SK-N-SH (cell line): ENCODE measurements at regions not wholly inside any gene's neighbourhood (a gene's known extent, or its start where the extent isn't known, plus 50 kb on each side); places are given as distances from the start of the nearest gene placed in this dataset.

Experiments
- CTCF ChIA-PET: fragments of 300-600, 350-600 bp; formaldehyde crosslinking; extraction: SDS; loops from one replicate; lab custom pipeline; 2021; lab: Yijun Ruan, JAX
- POLR2A ChIA-PET: fragments of 350-600 bp; sonication (Branson Sonifier 250); formaldehyde crosslinking; extraction: SDS; loops from one replicate; lab custom pipeline; 2020; ENCODE audit warnings: antibody characterized with exemption, inconsistent platforms; lab: Yijun Ruan, JAX
- DNase-seq: peaks from one replicate; pipeline ENCODE4 v3.0.0; 2012
- H2AFZ ChIP-seq: fragments of 200-600 bp; sonication (generic); 2 replicates; pipeline ENCODE4 v1.8.1; 2016; ENCODE audit warnings: antibody characterized with exemption, mild to moderate bottlenecking, low read depth
- H3F3A ChIP-seq: fragments of 200-600 bp; sonication (generic); replicated peaks from 2 replicates; pipeline ENCODE3; 2016; ENCODE audit warnings: antibody characterized with exemption, mild to moderate bottlenecking; ENCODE audit not compliant: insufficient read depth
- H3K27ac ChIP-seq, 2 experiments: fragments of 200-500 bp in 1 of 2; fragments of 200-600 bp in 1 of 2; sonication (Bioruptor generic) in 1 of 2; sonication (generic), shearing (Covaris generic) in 1 of 2; 2 replicates each; pipeline versions ENCODE4 v1.5.1 to v1.6.1; 2014 to 2016; ENCODE audit warnings: low read depth in 2 of 2, inconsistent platforms in 1 of 2, low read length in 1 of 2, mild to moderate bottlenecking in 1 of 2, mixed read lengths in 1 of 2
- H3K27me3 ChIP-seq: fragments of 200-600 bp; sonication (generic), shearing (Covaris generic); 2 replicates; pipeline ENCODE4 v1.6.1; 2016; ENCODE audit warnings: mixed run types; ENCODE audit not compliant: insufficient read depth
- H3K36me3 ChIP-seq, 2 experiments: fragments of 200-500 bp in 1 of 2; fragments of 200-600 bp in 1 of 2; sonication (Bioruptor generic) in 1 of 2; sonication (generic) in 1 of 2; replicated peaks in 1 of 2; 2 replicates each; pipeline versions ENCODE3 to v1.5.1; 2014 to 2016; ENCODE audit warnings: low read length in 1 of 2, mild to moderate bottlenecking in 1 of 2; ENCODE audit not compliant: insufficient read depth in 2 of 2, control insufficient read depth in 1 of 2
- H3K4me1 ChIP-seq, 2 experiments: fragments of 200-500 bp in 1 of 2; fragments of 200-600 bp in 1 of 2; sonication (Bioruptor generic) in 1 of 2; sonication (generic), shearing (Covaris generic) in 1 of 2; 2 replicates each; pipeline versions ENCODE4 v1.5.1 to v1.6.1; 2014 to 2016; ENCODE audit warnings: low read depth in 1 of 2, low read length in 1 of 2, mixed run types in 1 of 2; ENCODE audit not compliant: insufficient read depth in 2 of 2, control insufficient read depth in 1 of 2
- H3K4me2 ChIP-seq: fragments of 200-600 bp; sonication (generic), shearing (Covaris generic); 2 replicates; pipeline ENCODE4 v1.6.1; 2017; ENCODE audit warnings: mixed run types
- H3K4me3 ChIP-seq, 2 experiments: fragments of 200-500 bp in 1 of 2; fragments of 200-600 bp in 1 of 2; sonication (Bioruptor generic) in 1 of 2; sonication (generic), shearing (Covaris generic) in 1 of 2; 2 replicates each; pipeline versions ENCODE4 v1.5.1 to v1.8.1; 2014 to 2016; ENCODE audit warnings: low read depth in 2 of 2, inconsistent platforms in 1 of 2, low read length in 1 of 2, mild to moderate bottlenecking in 1 of 2, mixed read lengths in 1 of 2, moderate library complexity in 1 of 2
- H3K79me2 ChIP-seq: fragments of 200-600 bp; sonication (generic); 2 replicates; pipeline ENCODE4 v1.8.1; 2017; ENCODE audit warnings: mild to moderate bottlenecking; ENCODE audit not compliant: insufficient read depth
- H3K9ac ChIP-seq: fragments of 200-600 bp; sonication (generic); 2 replicates; pipeline ENCODE4 v1.6.1; 2017; ENCODE audit warnings: mixed run types
- H3K9me2 ChIP-seq: fragments of 200-600 bp; sonication (generic); 2 replicates; pipeline ENCODE4 v1.6.1; 2017; ENCODE audit warnings: mixed run types
- H3K9me3 ChIP-seq: fragments of 200-600 bp; sonication (generic); 2 replicates; pipeline ENCODE4 v1.6.1; 2017; ENCODE audit warnings: mixed run types, mild to moderate bottlenecking, moderate library complexity
- H4K20me1 ChIP-seq: fragments of 200-600 bp; sonication (generic); 2 replicates; pipeline ENCODE4 v1.6.1; 2017; ENCODE audit warnings: mild to moderate bottlenecking, mixed run types; ENCODE audit not compliant: insufficient read depth
- CHD2 ChIP-seq: fragments of 150-350 bp; IDR thresholded peaks from 2 replicates; pipeline ENCODE4 v1.6.1; 2018; ENCODE audit warnings: low read length; ENCODE audit not compliant: partially characterized antibody
- CTCF ChIP-seq: fragments of 200-600 bp; sonication (generic); IDR thresholded peaks from 2 replicates; pipeline ENCODE4 v1.6.1; 2017; ENCODE audit warnings: antibody characterized with exemption, mild to moderate bottlenecking, moderate library complexity
- EP300 ChIP-seq, 2 experiments: IDR thresholded peaks; 2 replicates each; pipeline versions ENCODE4 v1.4.0 to v1.6.1; 2012; ENCODE audit warnings: borderline replicate concordance in 1 of 2, low read depth in 1 of 2, low read length in 1 of 2
- EZH2phosphoT487 ChIP-seq: fragments of 200-600 bp; sonication (generic); IDR thresholded peaks from 2 replicates; pipeline ENCODE4 v1.6.1; 2017; ENCODE audit warnings: low read depth, mixed run types, mild to moderate bottlenecking, antibody characterized with exemption, moderate library complexity, borderline replicate concordance
- GABPA ChIP-seq: IDR thresholded peaks from 2 replicates; pipeline ENCODE4 v1.4.0; 2012; ENCODE audit warnings: low read depth, mild to moderate bottlenecking
- GATA2 ChIP-seq: sonication (generic); formaldehyde crosslinking; IDR thresholded peaks from 2 replicates; pipeline ENCODE4 v1.5.0; 2020; ENCODE audit warnings: mild to moderate bottlenecking, missing genetic modification reagents
- MAX ChIP-seq: IDR thresholded peaks from 2 replicates; pipeline ENCODE4 v1.4.0; 2012; ENCODE audit warnings: low read depth
- MEF2A ChIP-seq: IDR thresholded peaks from 2 replicates; pipeline ENCODE4 v1.4.0; 2012; ENCODE audit warnings: low read depth, borderline replicate concordance
- MXI1 ChIP-seq: IDR thresholded peaks from 2 replicates; pipeline ENCODE4 v1.6.1; 2012; ENCODE audit warnings: mild to moderate bottlenecking, low read depth, low read length, improper control_type of control experiment
- NFIC ChIP-seq: IDR thresholded peaks from 2 replicates; pipeline ENCODE4 v1.4.0; 2012; ENCODE audit warnings: borderline replicate concordance
- NRF1 ChIP-seq: IDR thresholded peaks from 2 replicates; pipeline ENCODE4 v1.6.1; 2012; ENCODE audit warnings: low read depth, mild to moderate bottlenecking, low read length
- PBX3 ChIP-seq: IDR thresholded peaks from 2 replicates; pipeline ENCODE4; 2012
- RAD21 ChIP-seq: IDR thresholded peaks from 2 replicates; pipeline ENCODE4 v1.6.1; 2012; ENCODE audit warnings: mild to moderate bottlenecking, low read length
- RCOR1 ChIP-seq: fragments of 150-350 bp; IDR thresholded peaks from 2 replicates; pipeline ENCODE4 v1.6.1; 2017; ENCODE audit warnings: antibody characterized with exemption, low read length
- RFX5 ChIP-seq: IDR thresholded peaks from 2 replicates; pipeline ENCODE4 v1.6.1; 2012; ENCODE audit warnings: mild to moderate bottlenecking, improper control_type of control experiment, low read length
- RXRA ChIP-seq: IDR thresholded peaks from 2 replicates; pipeline ENCODE4 v1.4.0; 2012; ENCODE audit warnings: low read depth, mild to moderate bottlenecking, borderline replicate concordance
- SIN3A ChIP-seq: IDR thresholded peaks from 2 replicates; pipeline ENCODE4 v1.6.1; 2012; ENCODE audit warnings: low read depth, mild to moderate bottlenecking, low read length, moderate library complexity, borderline replicate concordance
- SMC3 ChIP-seq: IDR thresholded peaks from 2 replicates; pipeline ENCODE4 v1.6.1; 2012; ENCODE audit warnings: low read depth, low read length, improper control_type of control experiment
- TCF12 ChIP-seq: IDR thresholded peaks from 2 replicates; pipeline ENCODE4 v1.4.0; 2012
- ZBTB33 ChIP-seq: IDR thresholded peaks from 2 replicates; pipeline ENCODE4 v1.4.0; 2012; ENCODE audit warnings: low read depth, borderline replicate concordance
- WGBS: methylation state at CpG from one replicate; pipeline ENCODE4 v1.1.6; 2017; ENCODE audit warnings: low lambda C conversion rate; 5-methylcytosine and 5-hydroxymethylcytosine counted together

- no peaks in the 10 kb centered on the region for H3F3A ChIP-seq
- H3K36me3 ChIP-seq, result no peaks in the 10 kb centered on the region
- H3K9me2 ChIP-seq, result no peaks in the 10 kb centered on the region
- peak overlapping the region; percentile 69 for H3K4me2 ChIP-seq
- no peak overlapping the region for H3K27ac ChIP-seq
- peak overlapping the region; percentile 31 to 40 for H3K4me3 ChIP-seq
- H2AFZ ChIP-seq, result peak overlapping the region; percentile 67; the same call in 1 of the 2 replicates
- H3K79me2 ChIP-seq, result no peaks in the 10 kb centered on the region
- ChIA-PET POLR2A (no interaction called here), CTCF (no interaction called here)
- H3K9ac ChIP-seq, result no peak overlapping the region
- 35% methylated on average over 11 of the region's 13 CpGs for WGBS
- no peaks in the 10 kb centered on the region for H3K27me3 ChIP-seq
- TF ChIP-seq CHD2, result no peak
- TF ChIP-seq SIN3A, result peak; percentile 50; the same call in 1 of the 2 replicates
- TF ChIP-seq MEF2A, result no peak
- no peak for TF ChIP-seq RAD21
- TF ChIP-seq GATA2 (CRISPR knock-in tag), result no peak
- TF ChIP-seq MAX, result peak; percentile 46; the same call in 1 of the 2 replicates
- peak; percentile 96 for TF ChIP-seq MXI1
- TF ChIP-seq RCOR1, result no peak
- no peak for TF ChIP-seq SMC3
- no peak for TF ChIP-seq EZH2phosphoT487
- no peak for TF ChIP-seq NFIC
- TF ChIP-seq CTCF, result no peak
- TF ChIP-seq TCF12, result no peak
- no peak for TF ChIP-seq EP300 (IDR thresholded peaks at IDR 0.05; ENCODE audit: borderline replicate concordance in 1 of 2, low read depth in 1 of 2, low read length in 1 of 2)
- no peak for TF ChIP-seq ZBTB33
- 0 out of 2 replicates have a peak, but pooled peaks have one; percentile 8 for TF ChIP-seq PBX3
- TF ChIP-seq RFX5, result no peak
- TF ChIP-seq RXRA, result no peak
- TF ChIP-seq NRF1, result no peak
- TF ChIP-seq GABPA, result no peak
- no peaks in the 10 kb centered on the region for H4K20me1 ChIP-seq
- peak; percentile 66 for DNase-seq
- peaks cover 0 to 2% of the 10 kb centered on the region in 2 experiments; a peak in 1 of 4 replicates for H3K4me1 ChIP-seq
- H3K9me3 ChIP-seq, result no peaks in the 10 kb centered on the region
Observed at GRCh38 chr13:33676045-33676989, 141.6 kb upstream of the RFC3 start.
